Ishikawa (cell line): ENCODE measurements at regions not wholly inside any gene's neighbourhood (a gene's known extent, or its start where the extent isn't known, plus 50 kb on each side); places are given as distances from the start of the nearest gene placed in this dataset.

Experiments used
- CREB1 ChIP-seq: IDR thresholded peaks from 2 replicates; pipeline ENCODE4 v1.6.1; 2012; ENCODE audit warnings: low read depth
- EGR1 ChIP-seq: IDR thresholded peaks from 2 replicates; pipeline ENCODE4 v1.6.1; 2012
- EP300 ChIP-seq: IDR thresholded peaks from 2 replicates; pipeline ENCODE4 v1.6.1; 2012; ENCODE audit warnings: borderline replicate concordance
- FOXM1 ChIP-seq: IDR thresholded peaks from 2 replicates; pipeline ENCODE4 v1.6.1; 2012; ENCODE audit warnings: low read depth, borderline replicate concordance
- MAX ChIP-seq: IDR thresholded peaks from 2 replicates; pipeline ENCODE4 v1.6.1; 2012
- NFIC ChIP-seq: IDR thresholded peaks from 2 replicates; pipeline ENCODE4 v1.6.1; 2012
- RAD21 ChIP-seq: IDR thresholded peaks from 2 replicates; pipeline ENCODE4 v1.6.1; 2012; ENCODE audit warnings: low read depth
- REST ChIP-seq: IDR thresholded peaks from 2 replicates; pipeline ENCODE4 v1.6.1; 2012; ENCODE audit warnings: low read depth, mild to moderate bottlenecking
- TAF1 ChIP-seq: IDR thresholded peaks from 2 replicates; pipeline ENCODE4 v1.6.1; 2012; ENCODE audit warnings: low read depth, mild to moderate bottlenecking
- TCF12 ChIP-seq: IDR thresholded peaks from 2 replicates; pipeline ENCODE4 v1.6.1; 2012; ENCODE audit warnings: low read depth
- USF1 ChIP-seq: IDR thresholded peaks from 2 replicates; pipeline ENCODE4 v1.6.1; 2012
- YY1 ChIP-seq: IDR thresholded peaks from 2 replicates; pipeline ENCODE4 v1.6.1; 2012; ENCODE audit warnings: low read depth

GRCh38 chr5:88401228-88401627 is 132.6 kb upstream of the TMEM161B start:
- no peak for TF ChIP-seq CREB1
- no peak for TF ChIP-seq REST
- TF ChIP-seq FOXM1 = no peak
- TF ChIP-seq RAD21 = no peak
- TF ChIP-seq USF1 = no peak
- TF ChIP-seq EP300 = no peak
- no peak for TF ChIP-seq YY1
- TF ChIP-seq EGR1 = no peak
- TF ChIP-seq NFIC = no peak
- no peak for TF ChIP-seq MAX
- no peak for TF ChIP-seq TCF12
- TF ChIP-seq TAF1 = no peak
